PC-9 (cell line): ENCODE measurements at regions not wholly inside any gene's neighbourhood (a gene's known extent, or its start where the extent isn't known, plus 50 kb on each side); places are given as distances from the start of the nearest gene placed in this dataset.

ENCODE experiments used
- CTCF ChIP-seq: fragments of 200-600 bp; sonication (generic); conservative IDR thresholded peaks from 2 replicates; pipeline ENCODE4 v1.6.1; 2017; ENCODE audit warnings: mixed run types, antibody characterized with exemption, mild to moderate bottlenecking, moderate library complexity
- EZH2 ChIP-seq: fragments of 200-600 bp; sonication (generic); IDR thresholded peaks from 2 replicates; pipeline ENCODE4 v1.8.0; 2017; ENCODE audit warnings: antibody characterized with exemption, low read depth

- TF ChIP-seq EZH2 (no peak), CTCF (no peak)
Measured at GRCh38 chr2:15883684-15884083, 56.7 kb upstream of the MYCN start.
